ES-I3 (cell line): ENCODE measurements at regions not wholly inside any gene's neighbourhood (a gene's known extent, or its start where the extent isn't known, plus 50 kb on each side); places are given as distances from the start of the nearest gene placed in this dataset.

ENCODE experiments used
- H3K36me3 ChIP-seq: 2 replicates; pipeline ENCODE4 v1.6.1; 2013; ENCODE audit warnings: mild to moderate bottlenecking, low read length, control low read depth, moderate library complexity; ENCODE audit not compliant: insufficient read depth
- H3K4me1 ChIP-seq: 2 replicates; pipeline ENCODE4 v1.6.1; 2013; ENCODE audit warnings: mild to moderate bottlenecking, control low read depth, low read length; ENCODE audit not compliant: insufficient read depth
- H3K9ac ChIP-seq: 2 replicates; pipeline ENCODE4 v1.6.1; 2013; ENCODE audit warnings: low read depth, mild to moderate bottlenecking, low read length, moderate library complexity
- H3K9me3 ChIP-seq: 2 replicates; pipeline ENCODE4 v1.6.1; 2013; ENCODE audit warnings: mild to moderate bottlenecking, low read length, moderate library complexity; ENCODE audit not compliant: control insufficient read depth, insufficient read depth

- H3K4me1 ChIP-seq, result no peaks in the 10 kb centered on the region
- 0 out of 2 replicates have a peak, but pooled peaks cover 2% of the 10 kb centered on the region for H3K9me3 ChIP-seq
- H3K9ac ChIP-seq, result no peak overlapping the region
- 0 out of 2 replicates have a peak, but pooled peaks cover 3% of the 10 kb centered on the region for H3K36me3 ChIP-seq
These were observed 248.0 kb upstream of the RGS18 start for GRCh38 chr1:191910245-191910644.

DNA sequence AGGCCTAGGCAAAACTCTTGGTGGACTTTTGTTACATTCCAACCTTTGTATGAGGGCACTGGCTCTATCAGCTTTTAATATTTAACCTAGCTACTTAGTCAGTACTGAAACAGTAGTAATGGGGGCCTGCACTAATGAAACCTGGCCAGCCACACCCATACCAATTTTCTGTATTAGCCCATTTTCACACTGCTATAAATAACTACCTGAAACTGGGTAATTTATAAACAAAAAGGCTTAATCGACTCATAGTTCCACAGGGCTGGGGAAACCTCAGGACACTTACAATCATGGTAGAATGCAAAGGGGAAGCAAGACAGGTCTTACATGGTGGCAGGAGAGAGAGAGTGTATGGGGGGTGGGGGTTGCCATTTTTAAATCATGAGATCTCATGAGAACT lies 245.7 kb upstream of the RGS18 start:
- H3K9ac ChIP-seq, result no peak overlapping the region
- 0 out of 2 replicates have a peak, but pooled peaks cover 3% of the 10 kb centered on the region for H3K36me3 ChIP-seq
- no peaks in the 10 kb centered on the region for H3K4me1 ChIP-seq
- H3K9me3 ChIP-seq, result 0 out of 2 replicates have a peak, but pooled peaks cover 2% of the 10 kb centered on the region

DNA sequence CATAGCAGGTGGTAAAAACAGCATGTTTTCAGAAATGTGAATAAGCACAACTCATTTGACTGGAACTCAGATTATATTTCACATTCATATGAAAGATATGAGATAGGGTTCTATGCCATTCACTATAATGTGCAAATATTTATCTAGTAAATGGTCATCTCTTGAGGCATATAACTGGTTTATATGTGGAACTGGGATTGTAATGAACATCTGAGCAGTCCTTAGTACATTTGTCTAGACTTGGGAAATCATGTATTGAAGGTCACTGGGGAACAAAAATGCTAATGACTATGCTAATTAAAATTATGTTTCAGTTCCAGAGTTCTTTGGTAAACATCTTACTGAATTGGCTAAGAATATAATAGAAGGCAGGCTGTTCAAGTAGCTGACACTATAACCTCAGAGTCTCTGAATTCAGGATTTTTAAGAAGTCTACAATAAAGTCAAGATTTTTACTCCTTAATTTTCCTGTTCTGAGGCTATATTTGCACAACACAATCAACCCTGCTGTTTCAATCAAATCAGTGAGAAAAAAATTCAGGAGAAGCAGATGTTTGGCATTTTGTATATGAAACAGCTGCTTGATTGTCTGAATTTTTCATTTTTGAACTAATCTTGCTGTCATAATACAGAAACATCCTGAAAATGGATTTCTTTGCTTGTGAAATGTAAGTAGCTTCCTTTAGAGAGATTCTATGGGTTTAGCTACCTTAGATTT lies 244.8 kb upstream of the RGS18 start:
- H3K9me3 ChIP-seq, result 0 out of 2 replicates have a peak, but pooled peaks cover 2% of the 10 kb centered on the region
- 0 out of 2 replicates have a peak, but pooled peaks cover under 1% of the 10 kb centered on the region for H3K36me3 ChIP-seq
- no peaks in the 10 kb centered on the region for H3K4me1 ChIP-seq
- H3K9ac ChIP-seq, result no peak overlapping the region

DNA sequence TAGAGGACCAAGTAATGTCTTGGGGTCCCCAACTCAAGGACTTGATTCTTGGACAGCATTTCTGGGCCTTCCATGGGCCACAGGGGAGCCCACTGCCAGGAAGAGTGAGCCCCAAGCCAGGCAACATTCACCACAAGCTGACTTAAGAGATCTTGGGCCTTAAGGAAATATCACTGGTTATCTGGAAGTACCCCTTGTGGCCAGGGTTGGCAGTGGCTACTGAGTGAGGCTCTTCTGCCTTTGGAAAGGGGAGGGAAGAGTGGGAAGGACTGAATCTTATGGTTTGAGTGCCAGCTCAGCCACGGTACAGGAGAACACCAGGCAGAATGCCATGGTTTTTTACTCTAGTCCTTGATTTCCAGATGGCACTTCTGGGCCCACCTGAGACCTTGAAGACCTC lies 228.9 kb upstream of the RGS18 start:
- Histone ChIP-seq H3K36me3 (no peaks in the 10 kb centered on the region), H3K9me3 (no peaks in the 10 kb centered on the region), H3K9ac (no peak overlapping the region), H3K4me1 (no peaks in the 10 kb centered on the region)

- H3K36me3 ChIP-seq, result no peaks in the 10 kb centered on the region
- H3K4me1 ChIP-seq, result no peaks in the 10 kb centered on the region
- H3K9me3 ChIP-seq, result no peaks in the 10 kb centered on the region
- H3K9ac ChIP-seq, result no peak overlapping the region
These were observed 214.6 kb upstream of the RGS18 start for GRCh38 chr1:191943684-191944083.

- Histone ChIP-seq H3K4me1 (no peaks in the 10 kb centered on the region), H3K9ac (no peak overlapping the region), H3K9me3 (no peaks in the 10 kb centered on the region), H3K36me3 (no peaks in the 10 kb centered on the region)
These were observed 204.7 kb upstream of the RGS18 start for GRCh38 chr1:191953526-191953925.

GRCh38 chr1:191959856-191960255 lies 198.4 kb upstream of the RGS18 start:
- H3K9ac ChIP-seq, result no peak overlapping the region

DNA sequence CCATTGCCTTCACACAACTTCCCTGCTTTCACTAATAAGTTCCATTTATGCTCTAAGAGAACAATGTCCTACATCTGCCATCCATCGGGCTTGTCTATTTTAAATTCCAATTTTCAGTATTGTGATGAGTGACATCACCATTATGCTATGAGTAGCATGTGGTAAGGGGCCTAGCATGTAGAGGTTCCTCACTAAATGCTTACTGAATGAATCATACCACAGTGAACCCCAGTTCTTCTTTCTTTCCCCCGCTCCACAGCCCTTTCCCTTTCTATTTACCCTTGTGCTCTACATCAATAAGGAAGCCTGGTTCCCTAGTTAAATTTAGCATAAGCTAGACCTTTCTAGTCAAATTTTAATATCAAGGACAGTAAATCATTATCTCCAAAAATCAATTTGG lies 195.0 kb upstream of the RGS18 start:
- Histone ChIP-seq H3K9ac (no peak overlapping the region), H3K36me3 (no peaks in the 10 kb centered on the region), H3K4me1 (peaks cover 3% of the 10 kb centered on the region; the same call in 1 of the 2 replicates), H3K9me3 (no peaks in the 10 kb centered on the region)

More at GRCh38 chr1:191959856-191960255, 198.4 kb upstream of the RGS18 start:
- Histone ChIP-seq H3K9me3 (no peaks in the 10 kb centered on the region), H3K4me1 (peaks cover 3% of the 10 kb centered on the region; the same call in 1 of the 2 replicates), H3K36me3 (no peaks in the 10 kb centered on the region)

- Histone ChIP-seq H3K4me1 (peaks cover 3% of the 10 kb centered on the region; the same call in 1 of the 2 replicates), H3K9me3 (no peaks in the 10 kb centered on the region), H3K9ac (no peak overlapping the region), H3K36me3 (no peaks in the 10 kb centered on the region)
These were observed 194.3 kb upstream of the RGS18 start for GRCh38 chr1:191963781-191964455.

GRCh38 chr1:191969290-191969689 lies 189.0 kb upstream of the RGS18 start:
- Histone ChIP-seq H3K9ac (no peak overlapping the region), H3K36me3 (no peaks in the 10 kb centered on the region), H3K4me1 (no peaks in the 10 kb centered on the region), H3K9me3 (peaks cover 4% of the 10 kb centered on the region; the same call in 1 of the 2 replicates)

- Histone ChIP-seq H3K36me3 (no peaks in the 10 kb centered on the region), H3K9me3 (peaks cover 4% of the 10 kb centered on the region; the same call in 1 of the 2 replicates), H3K4me1 (no peaks in the 10 kb centered on the region), H3K9ac (no peak overlapping the region)
These were observed 188.1 kb upstream of the RGS18 start for GRCh38 chr1:191970116-191970515.

DNA sequence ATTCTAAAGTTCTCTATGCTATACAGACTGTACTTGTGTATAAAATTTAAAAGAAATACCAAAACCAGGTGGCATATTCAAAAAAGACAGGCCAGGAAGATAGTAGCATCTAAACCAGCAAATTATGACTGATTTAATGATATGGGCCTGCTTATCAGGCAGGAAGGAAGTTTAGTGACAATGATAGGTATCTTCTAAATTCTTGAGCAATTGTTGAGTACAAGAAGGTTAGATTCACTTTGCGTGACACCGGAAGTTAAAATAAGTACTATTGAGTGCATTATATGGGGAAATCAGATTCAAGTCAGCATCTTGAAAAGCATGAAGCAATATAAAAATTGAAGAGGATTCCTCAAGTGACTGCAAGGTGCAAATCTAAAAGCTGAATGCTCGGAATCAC lies 186.8 kb upstream of the RGS18 start:
- H3K9ac ChIP-seq, result no peak overlapping the region
- no peaks in the 10 kb centered on the region for H3K4me1 ChIP-seq

GRCh38 chr1:191974004-191974403 lies 184.3 kb upstream of the RGS18 start:
- Histone ChIP-seq H3K4me1 (no peaks in the 10 kb centered on the region), H3K9me3 (peaks cover 4% of the 10 kb centered on the region; the same call in 1 of the 2 replicates), H3K36me3 (no peaks in the 10 kb centered on the region), H3K9ac (no peak overlapping the region)

More for the DNA sequence above, 186.8 kb upstream of the RGS18 start:
- Histone ChIP-seq H3K9me3 (peaks cover 4% of the 10 kb centered on the region; the same call in 1 of the 2 replicates), H3K36me3 (no peaks in the 10 kb centered on the region)

GRCh38 chr1:191977874-191978506 lies 180.3 kb upstream of the RGS18 start:
- Histone ChIP-seq H3K36me3 (no peaks in the 10 kb centered on the region), H3K9ac (no peak overlapping the region), H3K4me1 (no peaks in the 10 kb centered on the region), H3K9me3 (0 out of 2 replicates have a peak, but pooled peaks cover 4% of the 10 kb centered on the region)
